SK-N-SH (cell line): ENCODE measurements at regions not wholly inside any gene's neighbourhood (a gene's known extent, or its start where the extent isn't known, plus 50 kb on each side); places are given as distances from the start of the nearest gene placed in this dataset.
A peak's percentile ranks its signal among the peaks of the same experiment; 100 is the strongest.

Experiments used
- CTCF ChIA-PET: fragments of 300-600, 350-600 bp; formaldehyde crosslinking; extraction: SDS; loops from one replicate; lab custom pipeline; 2021; lab: Yijun Ruan, JAX
- POLR2A ChIA-PET: fragments of 350-600 bp; sonication (Branson Sonifier 250); formaldehyde crosslinking; extraction: SDS; loops from one replicate; lab custom pipeline; 2020; ENCODE audit warnings: antibody characterized with exemption, inconsistent platforms; lab: Yijun Ruan, JAX
- DNase-seq: peaks from one replicate; pipeline ENCODE4 v3.0.0; 2012
- H2AFZ ChIP-seq: fragments of 200-600 bp; sonication (generic); 2 replicates; pipeline ENCODE4 v1.8.1; 2016; ENCODE audit warnings: antibody characterized with exemption, mild to moderate bottlenecking, low read depth
- H3F3A ChIP-seq: fragments of 200-600 bp; sonication (generic); replicated peaks from 2 replicates; pipeline ENCODE3; 2016; ENCODE audit warnings: antibody characterized with exemption, mild to moderate bottlenecking; ENCODE audit not compliant: insufficient read depth
- H3K27ac ChIP-seq, 2 experiments: fragments of 200-500 bp in 1 of 2; fragments of 200-600 bp in 1 of 2; sonication (Bioruptor generic) in 1 of 2; sonication (generic), shearing (Covaris generic) in 1 of 2; 2 replicates each; pipeline versions ENCODE4 v1.5.1 to v1.6.1; 2014 to 2016; ENCODE audit warnings: low read depth in 2 of 2, inconsistent platforms in 1 of 2, low read length in 1 of 2, mild to moderate bottlenecking in 1 of 2, mixed read lengths in 1 of 2
- H3K27me3 ChIP-seq: fragments of 200-600 bp; sonication (generic), shearing (Covaris generic); 2 replicates; pipeline ENCODE4 v1.6.1; 2016; ENCODE audit warnings: mixed run types; ENCODE audit not compliant: insufficient read depth
- H3K36me3 ChIP-seq, 2 experiments: fragments of 200-500 bp in 1 of 2; fragments of 200-600 bp in 1 of 2; sonication (Bioruptor generic) in 1 of 2; sonication (generic) in 1 of 2; replicated peaks in 1 of 2; 2 replicates each; pipeline versions ENCODE3 to v1.5.1; 2014 to 2016; ENCODE audit warnings: low read length in 1 of 2, mild to moderate bottlenecking in 1 of 2; ENCODE audit not compliant: insufficient read depth in 2 of 2, control insufficient read depth in 1 of 2
- H3K4me1 ChIP-seq, 2 experiments: fragments of 200-500 bp in 1 of 2; fragments of 200-600 bp in 1 of 2; sonication (Bioruptor generic) in 1 of 2; sonication (generic), shearing (Covaris generic) in 1 of 2; 2 replicates each; pipeline versions ENCODE4 v1.5.1 to v1.6.1; 2014 to 2016; ENCODE audit warnings: low read depth in 1 of 2, low read length in 1 of 2, mixed run types in 1 of 2; ENCODE audit not compliant: insufficient read depth in 2 of 2, control insufficient read depth in 1 of 2
- H3K4me2 ChIP-seq: fragments of 200-600 bp; sonication (generic), shearing (Covaris generic); 2 replicates; pipeline ENCODE4 v1.6.1; 2017; ENCODE audit warnings: mixed run types
- H3K4me3 ChIP-seq, 2 experiments: fragments of 200-500 bp in 1 of 2; fragments of 200-600 bp in 1 of 2; sonication (Bioruptor generic) in 1 of 2; sonication (generic), shearing (Covaris generic) in 1 of 2; 2 replicates each; pipeline versions ENCODE4 v1.5.1 to v1.8.1; 2014 to 2016; ENCODE audit warnings: low read depth in 2 of 2, inconsistent platforms in 1 of 2, low read length in 1 of 2, mild to moderate bottlenecking in 1 of 2, mixed read lengths in 1 of 2, moderate library complexity in 1 of 2
- H3K79me2 ChIP-seq: fragments of 200-600 bp; sonication (generic); 2 replicates; pipeline ENCODE4 v1.8.1; 2017; ENCODE audit warnings: mild to moderate bottlenecking; ENCODE audit not compliant: insufficient read depth
- H3K9ac ChIP-seq: fragments of 200-600 bp; sonication (generic); 2 replicates; pipeline ENCODE4 v1.6.1; 2017; ENCODE audit warnings: mixed run types
- H3K9me2 ChIP-seq: fragments of 200-600 bp; sonication (generic); 2 replicates; pipeline ENCODE4 v1.6.1; 2017; ENCODE audit warnings: mixed run types
- H3K9me3 ChIP-seq: fragments of 200-600 bp; sonication (generic); 2 replicates; pipeline ENCODE4 v1.6.1; 2017; ENCODE audit warnings: mixed run types, mild to moderate bottlenecking, moderate library complexity
- H4K20me1 ChIP-seq: fragments of 200-600 bp; sonication (generic); 2 replicates; pipeline ENCODE4 v1.6.1; 2017; ENCODE audit warnings: mild to moderate bottlenecking, mixed run types; ENCODE audit not compliant: insufficient read depth
- CTCF ChIP-seq: fragments of 200-600 bp; sonication (generic); IDR thresholded peaks from 2 replicates; pipeline ENCODE4 v1.6.1; 2017; ENCODE audit warnings: antibody characterized with exemption, mild to moderate bottlenecking, moderate library complexity
- EZH2phosphoT487 ChIP-seq: fragments of 200-600 bp; sonication (generic); IDR thresholded peaks from 2 replicates; pipeline ENCODE4 v1.6.1; 2017; ENCODE audit warnings: low read depth, mixed run types, mild to moderate bottlenecking, antibody characterized with exemption, moderate library complexity, borderline replicate concordance
- FOSL2 ChIP-seq: IDR thresholded peaks from 2 replicates; pipeline ENCODE4 v1.4.0; 2012; ENCODE audit warnings: low read depth, mild to moderate bottlenecking, moderate library complexity, borderline replicate concordance
- FOXJ3 ChIP-seq: sonication (generic); formaldehyde crosslinking; IDR thresholded peaks from 2 replicates; pipeline ENCODE4 v1.5.1; 2020; ENCODE audit warnings: mild to moderate bottlenecking, missing genetic modification reagents
- IRF3 ChIP-seq: fragments of 150-350 bp; IDR thresholded peaks from 2 replicates; pipeline ENCODE4 v1.6.1; 2016; ENCODE audit warnings: mild to moderate bottlenecking, low read depth, low read length
- MAX ChIP-seq: IDR thresholded peaks from 2 replicates; pipeline ENCODE4 v1.4.0; 2012; ENCODE audit warnings: low read depth
- NFIC ChIP-seq: IDR thresholded peaks from 2 replicates; pipeline ENCODE4 v1.4.0; 2012; ENCODE audit warnings: borderline replicate concordance
- POLR2AphosphoS5 ChIP-seq: IDR thresholded peaks from 2 replicates; pipeline ENCODE4 v1.6.1; 2012; ENCODE audit warnings: low read depth, low read length
- RCOR1 ChIP-seq: fragments of 150-350 bp; IDR thresholded peaks from 2 replicates; pipeline ENCODE4 v1.6.1; 2017; ENCODE audit warnings: antibody characterized with exemption, low read length
- SIN3A ChIP-seq: IDR thresholded peaks from 2 replicates; pipeline ENCODE4 v1.6.1; 2012; ENCODE audit warnings: low read depth, mild to moderate bottlenecking, low read length, moderate library complexity, borderline replicate concordance
- TAF1 ChIP-seq: IDR thresholded peaks from 2 replicates; pipeline ENCODE4 v1.6.1; 2012; ENCODE audit warnings: low read depth, mild to moderate bottlenecking, low read length, moderate library complexity, borderline replicate concordance
- ZBTB33 ChIP-seq: IDR thresholded peaks from 2 replicates; pipeline ENCODE4 v1.4.0; 2012; ENCODE audit warnings: low read depth, borderline replicate concordance
- WGBS: methylation state at CpG from one replicate; pipeline ENCODE4 v1.1.6; 2017; ENCODE audit warnings: low lambda C conversion rate; 5-methylcytosine and 5-hydroxymethylcytosine counted together

- no peaks in the 10 kb centered on the region for H3K36me3 ChIP-seq
- TF ChIP-seq MAX (no peak), TAF1 (no peak), POLR2AphosphoS5 (no peak), EZH2phosphoT487 (no peak), SIN3A (no peak), NFIC (no peak)
- WGBS: 84% methylated on average over 7 of the region's 7 CpGs
- H3F3A ChIP-seq: no peaks in the 10 kb centered on the region
- H3K9me2 ChIP-seq: no peaks in the 10 kb centered on the region
- H2AFZ ChIP-seq: peak overlapping the region; percentile 59; the same call in 1 of the 2 replicates
- no peaks in the 10 kb centered on the region for H3K9me3 ChIP-seq
- no peaks in the 10 kb centered on the region for H3K79me2 ChIP-seq
- H3K4me2 ChIP-seq: no peak overlapping the region
- no peak overlapping the region for H3K9ac ChIP-seq
- peak overlapping the region; percentile 30 to 98; a peak in 3 of 4 replicates for H3K27ac ChIP-seq
- POLR2A ChIA-PET: no interaction called here
- CTCF ChIA-PET: interaction anchor here (0.7 to 1.5 kb wide), 3 partner anchors 10 to 266 kb away, joined by 3 read pairs; no protein-coding TSS in a partner anchor
- H3K4me1 ChIP-seq: peaks cover 8 to 48% of the 10 kb centered on the region in 2 experiments; a peak in 2 of 4 replicates
- no peak overlapping the region for H3K4me3 ChIP-seq
- H4K20me1 ChIP-seq: no peaks in the 10 kb centered on the region
- no peaks in the 10 kb centered on the region for H3K27me3 ChIP-seq
- no peak for DNase-seq
Measured at GRCh38 chr6:23181356-23182110, 612.2 kb downstream of the HDGFL1 start.

- Histone ChIP-seq H3K4me1 (peaks cover 8 to 35% of the 10 kb centered on the region in 2 experiments; a peak in 2 of 4 replicates), H4K20me1 (no peaks in the 10 kb centered on the region), H3K27ac (peak overlapping the region in 1 of 2 experiments; percentile 11; a peak in 1 of 4 replicates), H3K79me2 (no peaks in the 10 kb centered on the region), H3K9me2 (no peaks in the 10 kb centered on the region), H3K9me3 (no peaks in the 10 kb centered on the region), H3K4me3 (no peak overlapping the region), H3K27me3 (no peaks in the 10 kb centered on the region), H3F3A (no peaks in the 10 kb centered on the region), H2AFZ (no peak overlapping the region), H3K9ac (no peak overlapping the region), H3K36me3 (no peaks in the 10 kb centered on the region), H3K4me2 (no peak overlapping the region)
- WGBS: 81% methylated on average over 6 of the region's 7 CpGs
- DNase-seq: no peak
- CTCF ChIA-PET: interaction anchor here (0.8 kb wide), 1 partner anchor 26 kb away, joined by 3 read pairs; no protein-coding TSS in a partner anchor
- TF ChIP-seq FOXJ3 (no peak), TAF1 (no peak), RCOR1 (no peak), ZBTB33 (no peak), CTCF (no peak), FOSL2 (no peak), IRF3 (no peak)
- POLR2A ChIA-PET: no interaction called here
Measured at GRCh38 chr6:23183846-23184245, 614.5 kb downstream of the HDGFL1 start.
